ENCODE measurements at regions not wholly inside any gene's neighbourhood (a gene's known extent, or its start where the extent isn't known, plus 50 kb on each side); places are given as distances from the start of the nearest gene placed in this dataset.

- DNase-seq: no peak
Measured at GRCh38 chr1:5367306-5367705, 624.9 kb downstream of the NPHP4 start.

GRCh38 chr1:5365751-5366150, 626.5 kb downstream of the NPHP4 start:
- no peak for DNase-seq

- DNase-seq: no peak
Measured at GRCh38 chr1:5364591-5364990, 627.6 kb downstream of the NPHP4 start.

- DNase-seq: no peak
Measured at GRCh38 chr1:5354681-5355080, 637.5 kb downstream of the NPHP4 start.

DNA sequence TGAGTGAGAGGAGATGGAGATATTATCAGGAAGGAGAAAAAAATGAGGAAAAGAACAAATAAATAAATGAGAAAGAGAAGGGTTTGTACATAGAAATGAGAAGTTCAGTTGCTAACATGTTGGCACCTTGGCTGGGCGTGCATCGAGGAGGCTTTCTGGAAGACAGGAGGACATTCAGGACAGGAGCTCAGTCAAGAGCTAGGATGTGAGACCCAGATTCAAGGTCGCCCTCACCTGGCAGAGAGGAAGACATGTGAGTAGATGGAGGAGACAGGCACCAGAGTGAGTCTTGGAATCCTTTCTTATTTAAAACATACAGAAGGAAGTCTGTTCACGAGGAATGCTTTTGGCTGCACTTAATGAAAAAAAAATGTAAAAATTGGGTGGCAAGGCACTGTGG, 640.9 kb downstream of the NPHP4 start:
- DNase-seq: no peak

DNA sequence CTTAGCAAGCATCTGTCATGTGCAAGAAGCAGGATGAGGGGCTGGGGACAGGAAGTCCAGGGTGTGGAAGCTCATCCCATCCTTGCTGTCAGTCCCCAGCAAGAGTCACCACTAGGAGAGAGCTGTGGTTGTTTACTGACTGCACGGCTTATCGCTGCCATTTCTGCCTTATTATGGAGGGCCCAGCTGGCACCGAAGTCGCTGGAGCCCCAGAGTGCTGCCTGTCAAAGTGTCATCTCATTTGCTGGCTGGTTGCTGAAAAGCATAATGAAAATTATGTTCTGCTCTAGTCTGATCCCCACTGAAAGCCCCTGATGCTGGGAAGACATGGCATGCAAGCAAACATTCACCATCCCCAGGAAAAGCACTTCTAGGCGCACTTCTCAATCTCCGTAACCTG, 642.7 kb downstream of the NPHP4 start:
- no peak for DNase-seq

- no peak for DNase-seq
Measured at GRCh38 chr1:5348732-5349465, 643.3 kb downstream of the NPHP4 start.

- DNase-seq: no peak
Measured at GRCh38 chr1:5347726-5348125, 644.5 kb downstream of the NPHP4 start.

- DNase-seq: no peak
Measured at GRCh38 chr1:5345556-5345955, 646.7 kb downstream of the NPHP4 start.

- DNase-seq: no peak
Measured at GRCh38 chr1:5343256-5344020, 648.8 kb downstream of the NPHP4 start.

DNA sequence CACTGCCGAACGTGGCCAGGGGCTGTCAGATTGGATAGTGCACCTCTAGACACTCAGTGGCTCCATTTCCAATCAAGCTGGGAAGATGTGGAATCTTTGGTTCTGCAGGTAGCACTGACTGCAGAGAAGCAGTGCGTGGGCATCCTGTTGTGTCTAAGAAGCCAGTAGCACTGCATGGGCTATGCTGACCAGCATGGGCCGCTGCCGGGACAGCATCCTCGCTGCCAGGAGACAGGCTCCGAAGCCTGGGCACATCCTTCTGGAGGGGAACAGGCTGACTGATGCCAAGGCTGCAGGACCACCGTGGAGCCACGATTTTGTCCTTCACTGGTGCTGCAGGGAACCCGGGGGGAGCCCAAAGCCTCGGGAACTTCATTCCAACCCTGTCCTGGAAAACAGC, 649.4 kb downstream of the NPHP4 start:
- no peak for DNase-seq

DNA sequence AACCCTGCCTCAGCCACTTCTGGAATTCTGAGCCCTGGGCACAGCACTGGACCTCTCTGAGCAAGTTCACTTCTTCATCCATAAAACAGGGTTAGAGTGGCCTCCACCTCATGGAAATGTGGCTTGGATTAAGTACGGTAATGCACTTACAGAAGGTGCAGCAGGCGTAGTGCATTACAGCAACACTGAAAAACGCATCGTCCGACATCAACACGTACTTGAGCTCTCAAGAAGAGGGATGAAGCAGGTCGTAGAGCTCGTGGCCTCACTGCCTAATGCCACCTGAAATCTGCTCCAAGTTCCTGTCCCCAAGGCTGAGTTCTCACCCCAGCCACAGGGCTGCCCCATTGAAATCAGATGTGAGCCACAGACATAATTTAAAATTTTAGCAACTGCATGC, 650.1 kb downstream of the NPHP4 start:
- no peak for DNase-seq

- DNase-seq: no peak
Measured at GRCh38 chr1:5341471-5341870, 650.8 kb downstream of the NPHP4 start.

DNA sequence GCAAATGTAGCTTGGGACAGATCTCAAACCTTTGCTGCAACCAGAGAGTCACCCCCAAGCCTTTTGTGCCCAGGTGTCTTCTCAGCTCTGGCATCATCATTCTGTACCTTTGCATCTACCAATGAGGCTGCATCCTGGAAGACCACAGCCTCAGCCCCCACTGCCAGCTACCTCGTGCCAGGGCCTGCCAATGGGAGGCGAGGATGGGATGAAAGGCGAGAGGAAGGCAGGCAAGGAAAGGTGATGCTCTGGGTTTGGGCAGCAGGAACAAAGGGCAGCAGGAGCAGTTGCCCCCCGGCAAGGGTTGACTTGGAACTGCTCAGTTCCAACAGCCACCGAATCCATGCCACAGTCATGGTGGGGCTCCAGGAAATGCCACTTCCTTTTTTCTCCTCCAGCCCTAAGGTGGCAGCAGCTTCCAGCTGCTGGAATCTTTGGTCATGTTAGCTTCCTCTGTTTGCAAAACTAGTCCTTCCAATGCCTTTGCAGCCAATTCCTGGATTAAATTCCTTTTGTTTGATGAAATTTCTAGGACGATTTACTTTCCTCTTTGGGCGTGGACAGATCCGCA, 651.6 kb downstream of the NPHP4 start:
- no peak for DNase-seq

DNA sequence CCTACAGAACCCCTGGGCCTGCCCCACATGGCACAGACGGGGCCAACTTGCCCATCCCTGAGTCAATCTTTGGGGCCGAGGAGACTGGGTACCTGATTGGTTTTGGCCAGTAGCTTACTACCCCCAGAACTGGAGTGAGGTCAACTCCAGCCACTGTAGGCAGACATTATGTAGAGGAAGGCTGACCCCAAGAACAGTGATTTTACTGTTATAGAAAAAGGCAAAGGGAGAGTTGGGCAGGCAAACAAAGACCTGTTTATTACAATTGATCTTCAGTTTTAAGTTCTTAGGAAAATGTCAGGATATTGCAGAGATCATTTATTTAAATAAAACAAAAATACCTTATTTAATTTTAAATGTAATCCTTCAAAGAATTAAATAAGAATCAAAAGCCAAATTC, 653.8 kb downstream of the NPHP4 start:
- no peak for DNase-seq

- DNase-seq: no peak
Measured at GRCh38 chr1:5333291-5333690, 658.9 kb downstream of the NPHP4 start.

DNA sequence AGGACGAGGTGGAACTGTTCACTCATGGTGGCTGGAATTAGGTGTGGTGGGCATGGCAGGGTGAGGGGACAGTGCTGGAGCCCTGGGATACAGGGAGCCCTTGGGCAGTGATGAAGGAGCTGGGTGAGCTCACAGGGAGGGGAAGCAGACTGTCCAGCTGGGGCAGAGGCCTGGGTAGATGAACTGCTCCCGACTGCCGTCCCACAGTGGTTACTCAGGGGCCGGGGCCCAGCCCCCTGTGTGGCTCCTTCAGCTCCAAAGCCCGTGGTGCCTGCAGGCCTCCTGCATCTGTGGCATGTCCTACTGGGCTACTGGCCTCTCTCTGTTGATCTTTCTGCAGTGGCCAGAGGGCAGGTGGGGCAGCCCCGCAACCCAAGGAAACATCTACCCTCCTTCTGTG, 661.1 kb downstream of the NPHP4 start:
- no peak for DNase-seq

GRCh38 chr1:5329068-5329739, 663.0 kb downstream of the NPHP4 start:
- DNase-seq: no peak

GRCh38 chr1:5324883-5325282, 667.3 kb downstream of the NPHP4 start:
- DNase-seq: no peak

DNA sequence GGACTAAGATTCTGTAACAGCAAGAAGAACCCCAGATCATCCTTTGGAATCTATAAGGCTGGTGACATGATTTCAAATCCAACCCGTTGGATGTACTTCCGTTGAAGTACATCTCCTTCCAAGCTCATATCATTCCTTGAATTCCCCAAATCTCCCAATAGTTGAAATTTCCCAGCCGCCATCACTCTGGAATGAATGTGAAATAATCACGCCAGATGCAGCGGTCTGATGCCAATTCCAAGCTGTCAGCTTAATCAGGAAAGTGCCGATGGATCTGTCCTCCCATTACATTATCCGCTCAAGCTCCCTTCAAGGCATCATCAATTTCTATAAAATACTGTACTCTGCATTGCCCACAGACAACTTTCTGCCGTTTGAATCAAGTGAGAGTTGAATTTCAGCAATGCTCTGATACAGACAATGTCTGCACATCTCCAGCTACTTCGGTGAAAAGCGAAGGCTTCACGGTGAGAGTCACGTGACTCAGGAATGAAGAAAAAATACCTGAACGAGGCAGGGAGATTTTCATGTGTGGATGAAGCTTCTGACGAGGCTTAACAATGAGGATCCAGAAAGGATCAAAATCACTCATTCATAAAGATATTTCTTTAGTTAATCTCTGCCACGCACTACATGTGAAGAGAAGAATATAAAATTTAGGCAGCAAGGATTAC, 663.9 kb downstream of the AJAP1 start:
- no peak for DNase-seq

DNA sequence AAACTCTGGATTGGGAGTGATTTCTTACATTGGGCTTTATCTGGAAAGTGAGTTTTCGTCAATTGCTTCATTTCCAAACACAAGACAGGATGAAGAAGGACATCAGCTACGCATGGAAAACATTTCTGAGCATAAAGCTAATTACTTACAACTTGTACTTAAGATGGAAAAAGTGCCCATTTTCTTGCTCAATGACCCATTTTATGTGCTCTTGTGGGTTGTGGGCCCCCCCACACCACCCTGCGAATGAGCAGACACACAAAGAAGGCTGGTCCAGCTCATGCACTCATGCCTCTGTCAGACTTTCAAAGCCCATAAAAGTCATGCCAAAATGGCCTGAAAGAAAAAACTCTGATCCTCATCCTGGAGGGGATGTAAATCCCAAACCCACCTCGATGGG, 663.0 kb downstream of the AJAP1 start:
- no peak for DNase-seq

DNA sequence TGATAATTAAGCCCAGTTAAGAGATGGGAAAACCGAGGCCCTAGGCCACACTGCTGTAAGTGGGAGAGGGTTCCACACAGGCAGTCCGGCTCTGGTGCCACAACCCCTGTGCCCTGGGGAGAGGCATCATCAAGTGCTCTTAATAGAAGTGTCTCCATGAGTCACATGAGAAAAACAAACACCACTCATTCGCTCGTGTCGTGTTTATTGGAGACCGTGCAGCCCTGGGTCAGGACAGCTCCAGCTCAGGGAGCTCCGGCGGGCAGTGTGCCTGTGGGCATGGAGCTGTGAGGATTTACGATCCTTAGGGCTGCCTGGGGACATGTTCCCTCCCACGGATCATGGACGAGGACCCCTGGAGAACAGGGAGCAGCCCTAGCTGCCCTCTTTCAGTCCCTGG, 658.5 kb downstream of the AJAP1 start:
- DNase-seq: no peak

DNA sequence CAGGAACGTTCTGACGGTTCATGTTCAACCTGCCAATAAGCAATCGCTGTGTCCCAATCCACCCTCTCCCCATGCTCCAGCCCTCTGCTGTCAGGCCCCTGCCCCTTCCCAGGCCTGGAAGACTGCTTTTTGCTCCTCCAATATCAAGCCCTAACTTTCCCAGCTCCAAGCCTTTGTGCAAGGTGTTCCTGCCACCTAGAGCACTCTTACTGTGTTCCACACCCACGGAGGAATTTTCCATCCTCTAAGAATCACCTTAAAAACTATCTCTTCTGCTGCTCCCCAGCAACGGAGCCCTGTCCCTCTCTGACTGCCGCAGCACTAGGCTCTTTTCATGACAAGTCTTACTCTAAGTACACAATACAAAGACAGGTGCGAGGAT, 657.9 kb downstream of the AJAP1 start:
- DNase-seq: no peak
